Hepatocyte (in vitro differentiated cells): ENCODE measurements at regions not wholly inside any gene's neighbourhood (a gene's known extent, or its start where the extent isn't known, plus 50 kb on each side); places are given as distances from the start of the nearest gene placed in this dataset.
"Not testable (repeated sequence)": the region's sequence is repeated elsewhere in the genome, so short reads cannot be mapped to it uniquely, and the experiment has no call there.

Experiments
- DNase-seq: peaks from one replicate; pipeline ENCODE4 v3.0.0-alpha.2; 2016; ENCODE audit warnings: low spot score
- H2AFZ ChIP-seq: fragments of 200-600 bp; sonication (generic); 2 replicates; pipeline ENCODE4 v1.6.0; 2016; ENCODE audit warnings: antibody characterized with exemption, mild to moderate bottlenecking
- H3K27ac ChIP-seq: fragments of 200-600 bp; sonication (generic); 2 replicates; pipeline ENCODE4 v1.5.1; 2016; ENCODE audit warnings: mild to moderate bottlenecking
- H3K27me3 ChIP-seq: fragments of 200-600 bp; sonication (generic); 2 replicates; pipeline ENCODE4 v1.6.1; 2016
- H3K36me3 ChIP-seq: fragments of 200-600 bp; sonication (generic); replicated peaks from 2 replicates; pipeline ENCODE4 v1.5.1; 2016; ENCODE audit warnings: low read depth; ENCODE audit not compliant: insufficient read depth
- H3K4me1 ChIP-seq: fragments of 200-600 bp; sonication (generic); 2 replicates; pipeline ENCODE4 v1.5.1; 2016; ENCODE audit warnings: mild to moderate bottlenecking, moderate library complexity; ENCODE audit not compliant: insufficient read depth
- H3K4me2 ChIP-seq: fragments of 200-600 bp; sonication (generic); 2 replicates; pipeline ENCODE4 v1.6.0; 2016
- H3K4me3 ChIP-seq: fragments of 200-600 bp; sonication (generic); 2 replicates; pipeline ENCODE4 v1.5.1; 2016; ENCODE audit warnings: mild to moderate bottlenecking
- H3K79me2 ChIP-seq: fragments of 200-600 bp; sonication (generic); 2 replicates; pipeline ENCODE4 v1.6.0; 2017; ENCODE audit warnings: mild to moderate bottlenecking
- H3K9me2 ChIP-seq: fragments of 200-600 bp; sonication (generic); replicated peaks from 2 replicates; pipeline ENCODE4 v1.6.0; 2017; ENCODE audit warnings: mild to moderate bottlenecking; ENCODE audit not compliant: insufficient read depth
- H3K9me3 ChIP-seq: fragments of 200-600 bp; sonication (generic); 2 replicates; pipeline ENCODE4 v1.5.1; 2016; ENCODE audit warnings: low read depth, mild to moderate bottlenecking
- H4K20me1 ChIP-seq: fragments of 200-600 bp; sonication (generic); 2 replicates; pipeline ENCODE4 v1.6.0; 2016; ENCODE audit warnings: mild to moderate bottlenecking; ENCODE audit not compliant: insufficient read depth, poor library complexity, severe bottlenecking
- EZH2 ChIP-seq: fragments of 200-600 bp; sonication (generic); IDR thresholded peaks from 2 replicates; pipeline ENCODE4 v1.6.1; 2016; ENCODE audit warnings: antibody characterized with exemption, mild to moderate bottlenecking, borderline replicate concordance
- EZH2phosphoT487 ChIP-seq: fragments of 200-600 bp; sonication (generic); IDR thresholded peaks from one replicate; pipeline ENCODE4 v1.6.1; 2018; ENCODE audit warnings: antibody characterized with exemption, mild to moderate bottlenecking, low read depth, moderate library complexity; ENCODE audit not compliant: unreplicated experiment, severe bottlenecking
- WGBS: methylation state at CpG from one replicate; pipeline ENCODE4 v1.1.6; 2016; ENCODE audit warnings: low lambda C conversion rate; ENCODE audit errors: missing lambda C conversion rate; 5-methylcytosine and 5-hydroxymethylcytosine counted together
- TF ChIP-seq, protein P1 (sequence below): fragments of 200-600 bp; sonication (generic); IDR thresholded peaks from 2 replicates; pipeline ENCODE4 v1.5.1; 2016; ENCODE audit warnings: antibody characterized with exemption, mild to moderate bottlenecking; ENCODE audit not compliant: poor library complexity

DNA sequence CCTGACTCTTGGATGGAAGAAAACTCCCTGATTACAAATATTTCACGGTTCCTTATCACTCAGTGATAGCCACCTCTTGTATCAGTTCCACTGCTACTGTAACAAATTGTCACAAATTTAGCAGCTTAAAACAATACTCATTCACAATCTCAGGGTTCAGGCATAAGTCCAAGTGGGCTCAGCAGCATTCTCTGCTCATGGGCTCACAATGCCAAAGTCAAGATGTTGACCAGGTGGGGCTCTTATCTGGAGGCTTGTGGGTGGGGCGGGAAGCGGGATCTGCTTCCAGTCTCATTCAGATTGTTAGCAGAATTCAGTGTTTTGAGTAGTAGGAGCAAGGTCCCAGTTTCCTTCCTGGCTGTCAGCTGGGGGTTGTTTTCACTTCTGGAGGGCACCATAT is 137.3 kb upstream of the FAM78B start:
- H3K9me2 ChIP-seq, result no peaks in the 10 kb centered on the region
- WGBS, result 76% methylated on average over 3 of the region's 3 CpGs
- H3K9me3 ChIP-seq, result no peaks in the 10 kb centered on the region
- TF ChIP-seq, protein P1, sequence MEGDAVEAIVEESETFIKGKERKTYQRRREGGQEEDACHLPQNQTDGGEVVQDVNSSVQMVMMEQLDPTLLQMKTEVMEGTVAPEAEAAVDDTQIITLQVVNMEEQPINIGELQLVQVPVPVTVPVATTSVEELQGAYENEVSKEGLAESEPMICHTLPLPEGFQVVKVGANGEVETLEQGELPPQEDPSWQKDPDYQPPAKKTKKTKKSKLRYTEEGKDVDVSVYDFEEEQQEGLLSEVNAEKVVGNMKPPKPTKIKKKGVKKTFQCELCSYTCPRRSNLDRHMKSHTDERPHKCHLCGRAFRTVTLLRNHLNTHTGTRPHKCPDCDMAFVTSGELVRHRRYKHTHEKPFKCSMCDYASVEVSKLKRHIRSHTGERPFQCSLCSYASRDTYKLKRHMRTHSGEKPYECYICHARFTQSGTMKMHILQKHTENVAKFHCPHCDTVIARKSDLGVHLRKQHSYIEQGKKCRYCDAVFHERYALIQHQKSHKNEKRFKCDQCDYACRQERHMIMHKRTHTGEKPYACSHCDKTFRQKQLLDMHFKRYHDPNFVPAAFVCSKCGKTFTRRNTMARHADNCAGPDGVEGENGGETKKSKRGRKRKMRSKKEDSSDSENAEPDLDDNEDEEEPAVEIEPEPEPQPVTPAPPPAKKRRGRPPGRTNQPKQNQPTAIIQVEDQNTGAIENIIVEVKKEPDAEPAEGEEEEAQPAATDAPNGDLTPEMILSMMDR, result no peak
- TF ChIP-seq EZH2 (no peak), EZH2phosphoT487 (no peak)
- no peaks in the 10 kb centered on the region for H3K4me1 ChIP-seq
- H3K27ac ChIP-seq, result no peak overlapping the region
- H3K4me2 ChIP-seq, result no peak overlapping the region
- no peak overlapping the region for H3K4me3 ChIP-seq
- no peak for DNase-seq
- H3K27me3 ChIP-seq, result no peaks in the 10 kb centered on the region
- no peak overlapping the region for H2AFZ ChIP-seq
- no peaks in the 10 kb centered on the region for H3K36me3 ChIP-seq
- no peaks in the 10 kb centered on the region for H3K79me2 ChIP-seq
- H4K20me1 ChIP-seq, result no peaks in the 10 kb centered on the region

DNA sequence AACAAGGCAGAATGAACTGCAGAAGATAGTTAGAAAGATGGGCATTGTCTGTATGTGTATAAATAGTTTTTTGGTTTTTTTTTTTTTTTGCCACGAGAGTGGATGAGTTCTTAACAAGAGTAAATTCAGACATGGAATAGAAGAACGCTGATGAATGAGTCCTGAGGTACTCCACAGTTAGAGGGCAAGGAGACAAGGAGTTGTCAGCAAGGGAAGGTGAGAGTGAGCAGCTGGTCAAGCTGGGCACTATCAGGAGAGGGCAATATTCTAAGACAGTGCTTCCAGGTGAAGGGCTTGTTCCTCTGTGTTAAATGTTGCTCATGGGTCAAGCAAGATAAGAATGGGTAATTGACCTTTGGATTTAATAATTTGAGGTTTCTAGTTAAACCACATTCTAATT is 138.6 kb upstream of the FAM78B start:
- Histone ChIP-seq H2AFZ (no peak overlapping the region), H4K20me1 (no peaks in the 10 kb centered on the region), H3K4me3 (no peak overlapping the region), H3K36me3 (no peaks in the 10 kb centered on the region), H3K4me1 (no peaks in the 10 kb centered on the region), H3K27ac (no peak overlapping the region), H3K9me2 (no peaks in the 10 kb centered on the region), H3K79me2 (no peaks in the 10 kb centered on the region), H3K27me3 (no peaks in the 10 kb centered on the region), H3K9me3 (no peaks in the 10 kb centered on the region), H3K4me2 (no peak overlapping the region)
- no peak for DNase-seq
- 84% methylated on average over 2 of the region's 2 CpGs for WGBS
- TF ChIP-seq EZH2 (no peak), EZH2phosphoT487 (no peak)
- TF ChIP-seq, protein P1, result no peak

DNA sequence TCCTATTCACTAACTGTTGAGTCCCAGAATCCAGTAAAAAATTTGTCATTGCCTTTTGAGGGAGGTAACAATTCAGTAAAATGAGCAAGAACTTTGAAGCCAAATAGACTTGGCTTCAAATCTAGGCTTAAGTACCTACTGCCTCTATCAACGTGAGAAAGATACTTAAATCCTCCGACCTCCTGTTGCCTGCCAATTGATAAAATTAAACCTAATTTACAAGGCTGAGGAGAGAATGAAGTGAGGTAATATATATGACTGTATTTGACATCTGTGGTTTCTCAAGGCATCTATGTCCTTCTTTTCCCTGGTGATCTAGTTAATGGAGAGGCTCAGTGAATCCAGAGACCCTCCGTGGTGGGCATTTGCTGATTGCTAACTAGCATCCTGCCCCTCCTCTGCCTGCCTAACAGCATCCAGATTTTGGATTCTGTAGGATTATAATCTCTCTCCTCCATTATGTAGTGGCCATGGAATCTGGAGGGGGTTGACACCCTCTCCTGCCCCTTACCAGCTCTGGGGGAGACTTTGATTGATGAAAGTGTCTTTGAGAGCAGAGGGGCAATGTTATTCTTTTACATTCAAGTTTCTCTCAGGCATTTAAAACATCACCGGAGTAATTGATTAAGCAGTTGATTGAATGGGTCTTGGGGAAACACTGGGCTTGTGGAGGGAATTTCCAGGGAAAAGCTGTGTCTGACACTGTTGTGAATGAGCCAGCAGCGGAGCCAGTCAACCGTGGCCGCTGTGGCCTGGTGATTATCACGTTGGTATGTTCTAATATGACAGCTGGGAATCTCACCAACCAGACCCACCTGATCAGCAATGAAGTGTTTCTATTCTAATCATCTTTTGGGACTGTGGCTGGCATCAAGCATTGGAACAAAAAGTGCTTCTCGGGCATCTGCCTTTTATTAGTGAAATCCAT is 140.7 kb upstream of the FAM78B start:
- Histone ChIP-seq H3K4me3 (no peak overlapping the region), H4K20me1 (no peaks in the 10 kb centered on the region), H3K9me3 (no peaks in the 10 kb centered on the region), H3K36me3 (no peaks in the 10 kb centered on the region), H3K27me3 (no peaks in the 10 kb centered on the region), H3K4me2 (no peak overlapping the region), H3K9me2 (no peaks in the 10 kb centered on the region), H3K4me1 (no peaks in the 10 kb centered on the region), H3K79me2 (no peaks in the 10 kb centered on the region), H2AFZ (no peak overlapping the region), H3K27ac (no peak overlapping the region)
- WGBS, result 72% methylated on average over 9 of the region's 9 CpGs
- DNase-seq, result no peak
- TF ChIP-seq, protein P1, result no peak
- TF ChIP-seq EZH2phosphoT487 (no peak), EZH2 (no peak)

DNA sequence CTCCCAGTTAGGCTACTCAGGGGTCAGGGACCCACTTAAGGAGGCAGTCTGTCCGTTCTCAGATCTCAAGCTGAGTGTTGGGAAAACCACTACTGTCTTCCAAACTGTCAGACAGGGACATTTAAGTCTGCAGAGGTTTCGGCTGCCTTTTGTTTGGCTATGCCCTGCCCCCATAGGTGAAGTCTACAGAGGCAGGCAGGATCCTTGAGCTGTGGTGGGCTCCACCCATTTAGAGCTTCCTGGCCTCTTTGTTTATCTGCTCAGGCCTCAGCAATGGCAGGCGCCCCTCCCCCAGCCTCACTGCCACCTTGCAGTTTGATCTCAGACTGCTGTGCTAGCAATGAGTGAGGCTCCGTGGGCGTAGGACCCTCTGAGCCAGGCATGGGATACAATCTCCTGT is 149.5 kb upstream of the FAM78B start:
- H2AFZ ChIP-seq, H3K4me3 ChIP-seq, H3K9me3 ChIP-seq, H3K27ac ChIP-seq, H3K9me2 ChIP-seq, H3K4me1 ChIP-seq, DNase-seq, H4K20me1 ChIP-seq, H3K27me3 ChIP-seq, H3K36me3 ChIP-seq, H3K4me2 ChIP-seq, H3K79me2 ChIP-seq: not testable (repeated sequence)
- WGBS, result 74% methylated on average over 5 of the region's 5 CpGs
